Loucy (cell line): ENCODE measurements at regions not wholly inside any gene's neighbourhood (a gene's known extent, or its start where the extent isn't known, plus 50 kb on each side); places are given as distances from the start of the nearest gene placed in this dataset.

Experiments
- H2AFZ ChIP-seq: fragments of 200-600 bp; sonication (generic); 2 replicates; pipeline ENCODE4 v1.6.0; 2016; ENCODE audit warnings: antibody characterized with exemption, mild to moderate bottlenecking, low read length, moderate library complexity
- H3F3A ChIP-seq: fragments of 200-600 bp; 2 replicates; pipeline ENCODE4 v1.6.0; 2016; ENCODE audit warnings: antibody characterized with exemption, low read depth, mild to moderate bottlenecking
- H3K27me3 ChIP-seq: fragments of 200-600 bp; sonication (generic); 2 replicates; pipeline ENCODE4 v1.6.1; 2014; ENCODE audit warnings: low read length, mild to moderate bottlenecking; ENCODE audit not compliant: insufficient read depth, poor library complexity, severe bottlenecking
- H3K36me3 ChIP-seq: fragments of 200-600 bp; sonication (generic); 2 replicates; pipeline ENCODE4 v1.6.1; 2016; ENCODE audit warnings: low read length; ENCODE audit not compliant: insufficient read depth
- H3K4me1 ChIP-seq: fragments of 200-600 bp; sonication (generic); 2 replicates; pipeline ENCODE4 v1.5.1; 2014; ENCODE audit warnings: low read length, mild to moderate bottlenecking; ENCODE audit not compliant: insufficient read depth, poor library complexity, severe bottlenecking
- H3K4me2 ChIP-seq: fragments of 200-600 bp; sonication (generic); 2 replicates; pipeline ENCODE4 v1.6.0; 2014; ENCODE audit warnings: antibody characterized with exemption, low read length, low read depth, mild to moderate bottlenecking; ENCODE audit not compliant: poor library complexity, severe bottlenecking
- H3K4me3 ChIP-seq: fragments of 200-600 bp; sonication (generic); 2 replicates; pipeline ENCODE4 v1.5.1; 2014; ENCODE audit warnings: low read length, mild to moderate bottlenecking, mixed read lengths; ENCODE audit not compliant: poor library complexity, severe bottlenecking
- H3K79me2 ChIP-seq: fragments of 200-600 bp; sonication (generic); 2 replicates; pipeline ENCODE4 v1.6.1; 2014; ENCODE audit warnings: low read length; ENCODE audit not compliant: insufficient read depth
- H3K9ac ChIP-seq: fragments of 200-600 bp; sonication (generic); 2 replicates; pipeline ENCODE4 v1.6.0; 2014; ENCODE audit warnings: mild to moderate bottlenecking, low read depth, low read length, moderate library complexity; ENCODE audit not compliant: poor library complexity, severe bottlenecking
- H3K9me2 ChIP-seq: fragments of 200-600 bp; sonication (generic); replicated peaks from 2 replicates; pipeline ENCODE4 v1.6.1; 2016; ENCODE audit warnings: low read depth, low read length, mixed read lengths
- H3K9me3 ChIP-seq: fragments of 200-600 bp; sonication (generic); 2 replicates; pipeline ENCODE4 v1.6.1; 2014; ENCODE audit warnings: mild to moderate bottlenecking, antibody characterized with exemption, low read length, low read depth; ENCODE audit not compliant: insufficient read depth
- H4K20me1 ChIP-seq: fragments of 200-600 bp; sonication (generic); 2 replicates; pipeline ENCODE4 v1.6.0; 2014; ENCODE audit warnings: antibody characterized with exemption, low read length, mild to moderate bottlenecking; ENCODE audit not compliant: insufficient read depth, poor library complexity, severe bottlenecking
- CTCF ChIP-seq: fragments of 200-600 bp; sonication (generic); conservative IDR thresholded peaks from 2 replicates; pipeline ENCODE4 v1.5.1; 2014; ENCODE audit warnings: mild to moderate bottlenecking, antibody characterized with exemption, low read length
- EZH2phosphoT487 ChIP-seq: fragments of 200-600 bp; IDR thresholded peaks from 2 replicates; pipeline ENCODE4 v1.6.1; 2018; ENCODE audit warnings: antibody characterized with exemption, mild to moderate bottlenecking, moderate library complexity, borderline replicate concordance

- Histone ChIP-seq H4K20me1 (no peaks in the 10 kb centered on the region), H3K4me3 (no peak overlapping the region), H3K9me2 (no peaks in the 10 kb centered on the region), H3F3A (no peaks in the 10 kb centered on the region), H3K4me2 (no peak overlapping the region), H3K4me1 (no peaks in the 10 kb centered on the region), H3K36me3 (no peaks in the 10 kb centered on the region), H3K9me3 (no peaks in the 10 kb centered on the region), H3K9ac (no peak overlapping the region), H2AFZ (no peak overlapping the region), H3K27me3 (no peaks in the 10 kb centered on the region), H3K79me2 (no peaks in the 10 kb centered on the region)
- TF ChIP-seq EZH2phosphoT487 (no peak), CTCF (no peak)
Observed at GRCh38 chr11:91305402-91305801, 919.2 kb upstream of the FAT3 start.

- Histone ChIP-seq H3K9me3 (no peaks in the 10 kb centered on the region), H3K4me1 (no peaks in the 10 kb centered on the region), H3K9me2 (no peaks in the 10 kb centered on the region), H3K27me3 (no peaks in the 10 kb centered on the region), H3K4me2 (no peak overlapping the region), H3K4me3 (no peak overlapping the region), H4K20me1 (no peaks in the 10 kb centered on the region), H3K79me2 (no peaks in the 10 kb centered on the region), H3K36me3 (no peaks in the 10 kb centered on the region), H2AFZ (no peak overlapping the region), H3F3A (no peaks in the 10 kb centered on the region), H3K9ac (no peak overlapping the region)
- TF ChIP-seq EZH2phosphoT487: no peak
- no peak for TF ChIP-seq CTCF
Observed at GRCh38 chr11:91303749-91304148, 920.9 kb upstream of the FAT3 start.

GRCh38 chr11:91299980-91300379 lies 924.6 kb upstream of the FAT3 start:
- no peak overlapping the region for H3K4me2 ChIP-seq
- no peaks in the 10 kb centered on the region for H3K27me3 ChIP-seq

More at GRCh38 chr11:91299980-91300379, 924.6 kb upstream of the FAT3 start:
- Histone ChIP-seq H3K36me3 (no peaks in the 10 kb centered on the region), H3K9me2 (no peaks in the 10 kb centered on the region), H3K4me1 (no peaks in the 10 kb centered on the region), H3F3A (no peaks in the 10 kb centered on the region), H3K9me3 (no peaks in the 10 kb centered on the region), H3K79me2 (no peaks in the 10 kb centered on the region), H4K20me1 (no peaks in the 10 kb centered on the region), H3K9ac (no peak overlapping the region), H3K4me3 (no peak overlapping the region), H2AFZ (no peak overlapping the region)
- TF ChIP-seq CTCF (no peak), EZH2phosphoT487 (no peak)
